Activated CD4-positive, alpha-beta T cell treated with anti-CD3 and anti-CD28 coated beads for 1 hour (primary cell): ENCODE measurements at regions not wholly inside any gene's neighbourhood (a gene's known extent, or its start where the extent isn't known, plus 50 kb on each side); places are given as distances from the start of the nearest gene placed in this dataset.
"Not testable (repeated sequence)": the region's sequence is repeated elsewhere in the genome, so short reads cannot be mapped to it uniquely, and the experiment has no call there.

ENCODE experiments used
- DNase-seq: peaks from one replicate; pipeline ENCODE4 v3.0.0-alpha.2; 2020

GRCh38 chr14:38693423-38693822 lies 409.6 kb downstream of the SEC23A start:
- DNase-seq, result no peak

GRCh38 chr14:38669027-38669426 lies 413.1 kb upstream of the CLEC14A start:
- DNase-seq, result no peak

GRCh38 chr14:38663382-38663781 lies 407.5 kb upstream of the CLEC14A start:
- DNase-seq, result no peak

- DNase-seq, result no peak
Observed at GRCh38 chr14:38662781-38663180, 406.9 kb upstream of the CLEC14A start.

GRCh38 chr14:38646391-38646790 lies 390.5 kb upstream of the CLEC14A start:
- DNase-seq, result no peak

- not testable (repeated sequence) for DNase-seq
Observed at GRCh38 chr14:38634913-38635312, 379.0 kb upstream of the CLEC14A start.

- DNase-seq, result no peak
Observed at GRCh38 chr14:38629412-38629811, 373.5 kb upstream of the CLEC14A start.

- DNase-seq, result no peak
Observed at GRCh38 chr14:38627163-38627562, 371.3 kb upstream of the CLEC14A start.

- DNase-seq, result no peak
Observed at GRCh38 chr14:38623661-38624060, 367.8 kb upstream of the CLEC14A start.

GRCh38 chr14:38618514-38618913 lies 362.6 kb upstream of the CLEC14A start:
- no peak for DNase-seq

- DNase-seq, result no peak
Observed at GRCh38 chr14:38616959-38617358, 361.1 kb upstream of the CLEC14A start.

- DNase-seq, result no peak
Observed at GRCh38 chr14:38611928-38612327, 356.0 kb upstream of the CLEC14A start.

GRCh38 chr14:38608244-38608643 lies 352.4 kb upstream of the CLEC14A start:
- DNase-seq, result no peak

GRCh38 chr14:38605193-38606114 lies 349.6 kb upstream of the CLEC14A start:
- DNase-seq, result no peak

- DNase-seq, result not testable (repeated sequence)
Observed at GRCh38 chr14:38600572-38600971, 344.7 kb upstream of the CLEC14A start.

- DNase-seq, result no peak
Observed at GRCh38 chr14:38593476-38593875, 337.6 kb upstream of the CLEC14A start.

GRCh38 chr14:38592764-38593442 lies 337.0 kb upstream of the CLEC14A start:
- no peak for DNase-seq

GRCh38 chr14:38589747-38590350 lies 334.0 kb upstream of the CLEC14A start:
- no peak for DNase-seq

GRCh38 chr14:38583471-38583870 lies 327.6 kb upstream of the CLEC14A start:
- no peak for DNase-seq

- no peak for DNase-seq
Observed at GRCh38 chr14:38578278-38578681, 322.4 kb upstream of the CLEC14A start.

GRCh38 chr14:38567703-38568102 lies 311.8 kb upstream of the CLEC14A start:
- DNase-seq, result no peak

GRCh38 chr14:38561657-38562056 lies 305.8 kb upstream of the CLEC14A start:
- no peak for DNase-seq

- no peak for DNase-seq
Observed at GRCh38 chr14:38559711-38560110, 303.8 kb upstream of the CLEC14A start.

GRCh38 chr14:38557391-38557790 lies 301.5 kb upstream of the CLEC14A start:
- DNase-seq, result not testable (repeated sequence)
